GM19239 (cell line): ENCODE measurements at regions not wholly inside any gene's neighbourhood (a gene's known extent, or its start where the extent isn't known, plus 50 kb on each side); places are given as distances from the start of the nearest gene placed in this dataset.

ENCODE experiments used
- DNase-seq: peaks from one replicate; pipeline ENCODE4 v3.0.0; 2011; ENCODE audit warnings: low spot score; ENCODE audit not compliant: insufficient read length
- FAIRE-seq: peaks from 2 replicates; lab custom pipeline; 2011; peaks lifted over from hg19 to GRCh38; lab: Jason Lieb, UNC

- DNase-seq (no peak), FAIRE-seq (no peak)
Observed at GRCh38 chr13:87868731-87869130, 197.6 kb downstream of the SLITRK5 start.

GRCh38 chr13:87872813-87873212, 201.6 kb downstream of the SLITRK5 start:
- FAIRE-seq (no peak), DNase-seq (no peak)

- no peak for DNase-seq
- FAIRE-seq: no peak
Observed at GRCh38 chr13:87877477-87877876, 206.3 kb downstream of the SLITRK5 start.

GRCh38 chr13:87878706-87879105, 207.5 kb downstream of the SLITRK5 start:
- DNase-seq: no peak
- no peak for FAIRE-seq

- DNase-seq: no peak
- no peak for FAIRE-seq
Observed at GRCh38 chr13:87884884-87885283, 213.7 kb downstream of the SLITRK5 start.

GRCh38 chr13:87887459-87888123, 216.4 kb downstream of the SLITRK5 start:
- no peak for FAIRE-seq
- no peak for DNase-seq

- FAIRE-seq: no peak
Observed at GRCh38 chr13:87889254-87889653, 218.1 kb downstream of the SLITRK5 start.

GRCh38 chr13:87893186-87893585, 222.0 kb downstream of the SLITRK5 start:
- DNase-seq (no peak), FAIRE-seq (no peak)

More at GRCh38 chr13:87889254-87889653, 218.1 kb downstream of the SLITRK5 start:
- DNase-seq: no peak

- DNase-seq (no peak), FAIRE-seq (no peak)
Observed at GRCh38 chr13:87894059-87894458, 222.9 kb downstream of the SLITRK5 start.

- no peak for FAIRE-seq
Observed at GRCh38 chr13:87903553-87903952, 232.4 kb downstream of the SLITRK5 start.

GRCh38 chr13:87906411-87906810, 235.2 kb downstream of the SLITRK5 start:
- DNase-seq (no peak), FAIRE-seq (no peak)

More at GRCh38 chr13:87903553-87903952, 232.4 kb downstream of the SLITRK5 start:
- DNase-seq: no peak

- DNase-seq (no peak), FAIRE-seq (no peak)
Observed at GRCh38 chr13:87907202-87907601, 236.0 kb downstream of the SLITRK5 start.

- DNase-seq (no peak), FAIRE-seq (no peak)
Observed at GRCh38 chr13:87919956-87920355, 248.8 kb downstream of the SLITRK5 start.

- no peak for FAIRE-seq
- no peak for DNase-seq
Observed at GRCh38 chr13:87923753-87924152, 252.6 kb downstream of the SLITRK5 start.

GRCh38 chr13:87925006-87925405, 253.8 kb downstream of the SLITRK5 start:
- FAIRE-seq (no peak), DNase-seq (no peak)

- FAIRE-seq: no peak
- DNase-seq: no peak
Observed at GRCh38 chr13:87940776-87941175, 269.6 kb downstream of the SLITRK5 start.

- FAIRE-seq (no peak), DNase-seq (no peak)
Observed at GRCh38 chr13:87941226-87941625, 270.1 kb downstream of the SLITRK5 start.

GRCh38 chr13:87942205-87942604, 271.0 kb downstream of the SLITRK5 start:
- FAIRE-seq: no peak

GRCh38 chr13:87944038-87944437, 272.9 kb downstream of the SLITRK5 start:
- no peak for DNase-seq
- FAIRE-seq: no peak

More at GRCh38 chr13:87942205-87942604, 271.0 kb downstream of the SLITRK5 start:
- DNase-seq: no peak

GRCh38 chr13:87952377-87952776, 281.2 kb downstream of the SLITRK5 start:
- DNase-seq (no peak), FAIRE-seq (no peak)

- no peak for FAIRE-seq
- no peak for DNase-seq
Observed at GRCh38 chr13:87953381-87953780, 282.2 kb downstream of the SLITRK5 start.

- DNase-seq: no peak
- no peak for FAIRE-seq
Observed at GRCh38 chr13:87954091-87954490, 282.9 kb downstream of the SLITRK5 start.
